AG04450 (cell line): ENCODE measurements at regions not wholly inside any gene's neighbourhood (a gene's known extent, or its start where the extent isn't known, plus 50 kb on each side); places are given as distances from the start of the nearest gene placed in this dataset.

Source experiments
- CTCF ChIA-PET: fragments of 300-600, 350-600 bp; formaldehyde crosslinking; extraction: SDS; loops from one replicate; lab custom pipeline; 2022; ENCODE audit warnings: antibody characterized with exemption, inconsistent platforms; lab: Charles Lee
- POLR2A ChIA-PET: fragments of 350-600 bp; formaldehyde crosslinking; extraction: SDS; loops from one replicate; lab custom pipeline; 2021; ENCODE audit warnings: antibody characterized with exemption, inconsistent platforms; lab: Yijun Ruan, JAX
- DNase-seq: peaks from one replicate; pipeline ENCODE4 v3.0.0-alpha.2; 2011; ENCODE audit warnings: low read depth, low spot score
- H3K27ac ChIP-seq: one replicate; pipeline ENCODE4 v1.5.1; 2012; ENCODE audit warnings: low read depth, low read length, control low read depth
- H3K27me3 ChIP-seq: one replicate; pipeline ENCODE4 v1.6.0; 2012; ENCODE audit warnings: low read length; ENCODE audit not compliant: control insufficient read depth, insufficient read depth
- H3K4me3 ChIP-seq: 2 replicates; pipeline ENCODE4 v1.5.1; 2011; ENCODE audit warnings: mild to moderate bottlenecking, low read depth, low read length, control low read depth
- H3K9me3 ChIP-seq: 2 replicates; pipeline ENCODE4 v1.5.1; 2012; ENCODE audit warnings: low read length; ENCODE audit not compliant: control insufficient read depth, insufficient read depth
- CTCF ChIP-seq: IDR thresholded peaks from 2 replicates; pipeline ENCODE4 v1.5.1; 2011; ENCODE audit warnings: low read depth, low read length, control low read depth, inconsistent platforms

GRCh38 chr10:2256241-2256640, 518.9 kb upstream of the ADARB2 start:
- DNase-seq, result no peak
- no peaks in the 10 kb centered on the region for H3K27me3 ChIP-seq
- H3K4me3 ChIP-seq, result no peak overlapping the region
- ChIA-PET CTCF (no interaction called here), POLR2A (no interaction called here)
- TF ChIP-seq CTCF, result no peak
- peaks cover 35% of the 10 kb centered on the region for H3K9me3 ChIP-seq
- no peak overlapping the region for H3K27ac ChIP-seq

DNA sequence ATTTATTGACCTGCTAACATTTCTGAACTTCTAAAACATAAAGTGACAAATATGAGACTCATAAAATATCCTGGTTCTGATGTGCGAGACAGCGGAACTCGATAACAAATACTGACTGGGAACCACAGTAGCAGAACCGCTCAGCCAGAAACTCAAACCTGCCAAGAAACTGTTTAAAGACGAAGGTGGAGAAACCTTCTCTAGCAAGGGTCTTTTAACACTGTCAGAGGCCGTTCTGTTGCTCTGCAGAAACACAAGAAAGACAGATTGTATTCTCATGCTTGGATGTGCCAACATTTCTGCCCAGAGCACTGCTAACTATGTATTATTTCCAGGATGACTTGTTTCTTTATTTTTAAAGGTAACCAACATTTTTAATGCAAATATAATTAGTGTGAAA, 514.8 kb upstream of the ADARB2 start:
- H3K27me3 ChIP-seq, result no peaks in the 10 kb centered on the region
- ChIA-PET POLR2A (no interaction called here), CTCF (no interaction called here)
- no peak overlapping the region for H3K4me3 ChIP-seq
- H3K9me3 ChIP-seq, result peaks cover 37% of the 10 kb centered on the region
- TF ChIP-seq CTCF, result no peak
- H3K27ac ChIP-seq, result no peak overlapping the region
- no peak for DNase-seq

DNA sequence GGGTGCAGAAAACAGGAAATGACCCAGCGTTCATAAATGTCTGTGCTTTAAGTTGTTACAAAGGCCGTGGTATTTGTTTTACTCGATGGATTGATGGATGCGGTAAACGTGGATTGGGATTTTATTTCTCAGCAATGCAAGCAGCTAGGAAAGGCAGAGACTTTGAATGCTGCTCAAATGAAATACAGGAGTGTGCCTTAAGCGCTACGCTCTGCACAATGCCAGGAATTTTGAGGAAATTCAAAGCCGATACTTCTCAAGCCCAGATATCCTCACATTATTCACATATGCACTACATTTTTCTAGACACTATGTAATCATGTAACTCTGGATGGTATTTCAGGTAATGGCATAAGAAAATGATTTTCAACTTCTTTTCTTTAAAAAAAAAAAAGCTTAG, 514.3 kb upstream of the ADARB2 start:
- H3K4me3 ChIP-seq, result no peak overlapping the region
- H3K9me3 ChIP-seq, result peaks cover 41% of the 10 kb centered on the region
- no peak for DNase-seq
- H3K27ac ChIP-seq, result no peak overlapping the region
- no peaks in the 10 kb centered on the region for H3K27me3 ChIP-seq
- POLR2A ChIA-PET, result no interaction called here
- TF ChIP-seq CTCF, result no peak
- CTCF ChIA-PET, result no interaction called here

GRCh38 chr10:2246747-2247146, 509.4 kb upstream of the ADARB2 start:
- no peak for TF ChIP-seq CTCF
- H3K9me3 ChIP-seq, result peaks cover 48% of the 10 kb centered on the region
- ChIA-PET POLR2A (no interaction called here), CTCF (no interaction called here)
- no peak for DNase-seq
- H3K4me3 ChIP-seq, result no peak overlapping the region
- H3K27me3 ChIP-seq, result no peaks in the 10 kb centered on the region
- no peak overlapping the region for H3K27ac ChIP-seq

DNA sequence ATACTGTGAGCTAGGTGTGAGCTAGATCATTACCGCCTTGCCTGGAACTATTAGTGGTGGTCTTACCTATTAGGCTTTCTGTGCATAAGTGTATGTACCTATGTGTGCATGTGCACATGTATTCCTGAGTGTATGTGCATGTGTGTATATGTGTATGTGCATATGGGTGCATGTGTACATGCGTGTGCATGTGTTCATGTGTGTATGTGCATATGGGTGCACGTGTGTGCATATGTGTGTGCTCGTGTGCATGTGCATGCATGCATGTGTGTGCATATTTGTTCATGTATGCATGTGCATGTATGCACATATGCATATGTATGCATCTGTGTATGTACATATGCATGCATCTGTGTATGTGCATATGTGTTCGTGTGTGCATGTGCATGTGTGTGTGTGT, 508.3 kb upstream of the ADARB2 start:
- peaks cover 47% of the 10 kb centered on the region for H3K9me3 ChIP-seq
- ChIA-PET CTCF (no interaction called here), POLR2A (no interaction called here)
- H3K4me3 ChIP-seq, result no peak overlapping the region
- DNase-seq, result no peak
- H3K27me3 ChIP-seq, result no peaks in the 10 kb centered on the region
- no peak for TF ChIP-seq CTCF
- no peak overlapping the region for H3K27ac ChIP-seq
